Fibroblast of villous mesenchyme (primary cell): ENCODE measurements at regions not wholly inside any gene's neighbourhood (a gene's known extent, or its start where the extent isn't known, plus 50 kb on each side); places are given as distances from the start of the nearest gene placed in this dataset.

Source experiments
- DNase-seq: peaks from one replicate; pipeline ENCODE4 v3.0.0-alpha.2; 2010; ENCODE audit warnings: low read depth
- H3K4me3 ChIP-seq: 2 replicates; pipeline ENCODE4 v1.5.1; 2011; ENCODE audit warnings: low read depth, mild to moderate bottlenecking, low read length
- CTCF ChIP-seq: IDR thresholded peaks from 2 replicates; pipeline ENCODE4 v1.5.1; 2012; ENCODE audit warnings: low read depth, mild to moderate bottlenecking, low read length; ENCODE audit not compliant: insufficient read depth

GRCh38 chr13:40477623-40478608, 188.5 kb downstream of the FOXO1 start:
- peak; percentile 26 for DNase-seq
- H3K4me3 ChIP-seq: no peak overlapping the region
- TF ChIP-seq CTCF: no peak

GRCh38 chr13:40478775-40479174, 187.7 kb downstream of the FOXO1 start:
- no peak overlapping the region for H3K4me3 ChIP-seq
- DNase-seq: no peak
- TF ChIP-seq CTCF: no peak

- H3K4me3 ChIP-seq: no peak overlapping the region
- TF ChIP-seq CTCF: no peak
- no peak for DNase-seq
These were observed 187.1 kb downstream of the FOXO1 start for GRCh38 chr13:40479196-40479845.

- no peak for DNase-seq
- no peak overlapping the region for H3K4me3 ChIP-seq
- TF ChIP-seq CTCF: no peak
These were observed 186.2 kb downstream of the FOXO1 start for GRCh38 chr13:40480012-40480914.

GRCh38 chr13:40480915-40481516, 185.4 kb downstream of the FOXO1 start:
- TF ChIP-seq CTCF: no peak
- H3K4me3 ChIP-seq: no peak overlapping the region
- no peak for DNase-seq

GRCh38 chr13:40483601-40484000, 182.8 kb downstream of the FOXO1 start:
- no peak overlapping the region for H3K4me3 ChIP-seq
- DNase-seq: no peak
- no peak for TF ChIP-seq CTCF
